Left ventricle myocardium superior (tissue), 1 donor: ENCODE measurements at regions not wholly inside any gene's neighbourhood (a gene's known extent, or its start where the extent isn't known, plus 50 kb on each side); places are given as distances from the start of the nearest gene placed in this dataset.

Source experiments
- ATAC-seq: fragments of 200-7000 bp; cut with Tn5 transposase; one replicate; pipeline ENCODE4 v1.9.1; 2020; ENCODE audit warnings: mild to moderate bottlenecking, moderate library complexity
- DNase-seq: peaks from one replicate; pipeline ENCODE4 v3.0.0-alpha.2; 2020
- intact Hi-C: fragments of 100-400 bp; cut with micrococcal nuclease; formaldehyde crosslinking; loops from one replicate; pipeline ENCODE4 v1.11.0; 2022
- donor health status: DM: no; HTN: yes; CAD: no; lungs with severe emphysema.

DNA sequence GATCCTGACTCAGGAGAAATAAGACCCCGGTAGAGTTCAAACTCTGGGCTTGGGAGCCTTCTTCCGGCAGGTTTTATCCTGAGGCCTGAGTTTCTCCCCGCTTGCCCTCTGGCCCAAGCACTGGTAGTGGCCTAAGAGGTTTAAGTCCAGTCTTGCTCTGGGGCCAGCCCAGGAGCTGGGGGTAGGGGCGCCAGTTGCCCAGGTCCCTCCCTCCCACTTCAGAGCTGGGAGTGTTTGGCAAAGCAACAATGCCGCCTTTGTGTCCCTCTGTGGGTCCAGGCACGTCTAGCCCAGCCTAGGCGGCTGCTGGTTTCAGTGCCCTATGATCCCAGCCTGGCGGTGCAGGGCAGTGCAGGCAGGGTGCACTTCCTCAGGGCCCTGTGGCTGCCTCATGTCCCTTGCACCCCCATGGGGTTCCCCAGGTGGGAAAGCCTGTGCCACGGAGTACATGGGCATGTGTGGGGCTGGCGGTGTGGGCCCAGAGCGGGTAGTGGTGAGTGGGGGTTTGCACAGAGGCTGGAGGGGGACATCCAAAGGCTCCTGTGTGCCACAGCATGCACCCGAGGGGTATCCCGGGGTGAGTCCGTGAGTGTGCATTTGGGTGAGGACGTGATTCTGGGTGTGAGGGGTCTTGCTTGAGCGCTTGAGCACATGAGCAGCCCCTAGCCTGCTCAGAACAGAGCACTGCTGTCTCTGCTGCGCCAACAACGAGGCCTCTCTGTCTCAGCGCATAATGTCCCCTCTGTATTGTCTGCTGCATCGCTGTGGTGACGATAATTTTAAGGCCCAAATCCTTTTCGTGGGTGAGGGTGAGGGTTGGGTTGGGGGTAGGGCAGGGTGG, 61.7 kb upstream of the PSD2 start:
- no peak for DNase-seq
- intact Hi-C loops = no loop called here
- ATAC-seq = peak; percentile 58

DNA sequence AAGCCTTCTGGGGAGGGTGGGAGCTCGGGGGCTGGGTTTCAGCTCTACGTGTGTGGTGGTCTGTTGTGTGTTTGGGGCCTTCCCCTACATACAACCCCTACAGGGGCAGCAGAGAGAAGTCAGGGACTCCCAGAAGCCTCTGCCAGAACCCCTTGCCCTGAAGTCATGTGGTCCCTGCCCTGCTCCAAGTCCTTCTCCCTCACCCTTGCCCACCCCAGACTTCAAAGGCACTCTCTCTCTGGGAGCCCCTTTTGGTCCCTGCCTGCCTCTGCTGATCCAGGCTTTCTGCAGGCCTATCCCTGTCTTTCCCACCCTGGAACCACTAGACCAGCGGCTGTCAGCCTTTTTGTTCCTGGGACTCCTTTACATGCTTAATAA, 61.1 kb upstream of the PSD2 start:
- DNase-seq = no peak
- no peak for ATAC-seq
- intact Hi-C loops = no loop called here

DNA sequence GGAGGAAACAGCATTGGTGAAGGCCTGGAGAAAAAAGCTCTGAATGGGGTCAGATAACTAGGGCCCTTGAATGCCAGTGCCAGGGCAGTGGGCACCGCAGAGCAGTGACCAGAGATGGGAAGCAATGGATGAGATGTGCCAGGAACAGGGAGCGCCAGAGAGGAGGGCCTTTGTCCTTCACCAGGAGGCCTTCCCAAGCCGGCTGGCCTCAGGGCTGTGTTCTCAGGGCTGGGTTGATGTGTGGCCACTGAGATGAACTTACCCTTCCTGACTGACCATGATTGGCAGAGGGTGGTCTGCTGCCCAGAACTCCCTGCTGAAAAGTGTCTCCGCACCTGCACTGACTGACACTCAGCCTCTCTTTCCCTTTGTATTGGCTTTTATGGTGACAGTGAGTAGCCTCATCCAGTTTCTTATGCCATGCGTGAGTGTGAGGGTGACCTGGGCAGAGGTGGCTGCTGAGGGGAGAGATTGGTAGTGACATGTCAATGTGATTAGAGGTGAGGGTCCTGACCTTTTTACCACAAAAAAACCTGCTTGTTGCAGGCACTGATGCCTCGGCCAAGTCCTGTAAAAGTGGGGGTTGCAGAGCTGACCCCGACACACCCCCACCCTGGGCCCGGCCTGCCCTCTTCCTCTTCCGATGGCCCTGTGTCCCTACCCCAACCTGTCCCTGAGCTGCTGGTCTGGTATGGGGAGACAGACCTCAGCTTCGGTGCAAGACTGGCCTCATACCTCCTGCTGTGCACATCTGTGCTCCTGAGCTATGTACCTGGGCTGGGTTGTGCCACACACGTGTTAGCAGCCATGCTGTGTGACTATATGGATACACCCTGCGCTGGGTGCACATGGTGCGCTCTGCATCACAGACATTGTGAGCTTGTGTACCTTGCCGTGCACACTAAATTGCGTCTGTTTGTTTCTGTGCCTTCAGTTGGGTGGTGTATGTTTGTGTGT, 57.1 kb upstream of the PSD2 start:
- ATAC-seq (no peak), DNase-seq (no peak)

DNA sequence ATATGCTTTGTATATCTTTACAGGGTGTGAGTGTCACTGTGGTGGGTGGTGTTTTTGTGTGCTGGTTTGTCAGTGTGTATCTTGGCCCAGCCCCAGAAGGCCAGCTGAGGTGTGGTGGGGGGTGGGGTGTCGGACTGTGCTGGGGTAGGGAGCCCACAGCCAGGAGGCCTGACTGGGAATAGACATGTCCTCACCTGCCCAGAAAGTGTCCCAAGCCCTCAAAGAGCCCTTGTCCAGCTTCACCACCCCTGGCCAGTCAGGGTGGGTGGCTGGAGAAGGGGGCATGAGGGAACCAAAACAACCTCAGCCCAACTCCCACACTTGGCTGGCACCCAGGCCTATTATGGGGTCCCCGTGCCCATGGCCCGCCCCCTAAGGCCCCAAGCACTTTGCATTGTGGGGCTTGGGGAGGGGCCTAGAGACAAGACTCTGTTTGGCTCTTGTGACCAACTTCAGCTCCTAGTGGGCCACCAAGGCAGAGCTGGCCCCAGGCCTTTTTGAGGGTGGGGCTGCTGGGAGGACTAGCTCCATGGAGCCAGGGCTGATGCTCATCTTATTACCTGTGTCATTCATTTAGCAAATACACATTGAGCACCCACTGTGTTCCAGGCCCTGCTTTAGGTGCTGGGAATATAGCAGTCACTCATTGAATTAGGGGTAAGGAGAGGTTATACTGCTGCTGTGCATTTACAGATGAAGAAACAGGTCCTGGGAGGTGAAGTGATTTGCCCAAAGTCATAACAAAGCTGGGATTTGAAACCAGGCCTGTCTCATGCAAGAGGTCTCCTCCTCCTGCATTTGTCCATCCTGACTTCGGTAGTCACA, 56.2 kb upstream of the PSD2 start:
- intact Hi-C loops = no loop called here
- ATAC-seq = no peak
- DNase-seq = no peak

More for the DNA sequence above, 57.1 kb upstream of the PSD2 start:
- intact Hi-C loops = no loop called here

DNA sequence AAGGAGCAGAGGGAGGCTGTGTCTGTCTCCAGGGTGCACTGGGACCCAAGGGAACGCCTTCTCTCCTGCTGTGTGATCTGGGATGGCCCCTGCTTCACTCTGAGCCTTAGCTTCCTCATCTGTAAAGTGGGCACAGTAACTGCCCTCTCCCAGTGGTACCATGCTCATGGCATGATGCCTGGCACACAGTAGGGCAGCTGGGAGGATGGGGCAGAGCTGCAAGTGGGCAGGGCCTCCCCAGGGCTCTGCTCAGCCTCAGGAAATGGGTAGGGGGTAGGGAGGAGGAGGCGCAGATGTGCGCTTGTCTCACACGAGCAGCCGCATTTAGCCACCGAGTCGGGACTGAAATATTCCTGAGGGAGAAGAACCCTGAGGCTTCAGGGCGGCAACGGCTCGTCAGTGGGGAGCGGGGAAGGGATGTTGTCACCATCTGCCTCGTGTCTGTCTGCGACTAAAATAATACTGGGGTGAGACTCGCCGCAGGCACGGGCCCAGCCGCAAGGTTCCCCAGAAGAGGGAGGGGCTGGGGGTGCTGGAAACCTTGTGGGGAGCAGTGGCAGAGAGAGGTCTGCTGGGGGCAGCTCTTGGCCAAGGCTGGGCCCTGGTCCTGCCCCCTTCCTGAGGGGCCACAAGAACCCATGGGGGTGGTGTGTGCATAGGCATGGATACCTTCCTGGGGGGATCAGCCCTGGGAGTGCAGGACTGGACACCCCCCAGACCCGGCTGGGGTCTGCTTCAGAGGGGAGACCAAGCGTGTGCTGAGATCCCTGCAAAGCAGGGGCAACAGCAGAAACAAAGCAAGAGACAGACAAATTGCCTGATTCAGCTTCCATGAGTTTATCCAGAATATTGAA, 55.2 kb upstream of the PSD2 start:
- no peak for ATAC-seq
- intact Hi-C loops = no loop called here
- DNase-seq = no peak

DNA sequence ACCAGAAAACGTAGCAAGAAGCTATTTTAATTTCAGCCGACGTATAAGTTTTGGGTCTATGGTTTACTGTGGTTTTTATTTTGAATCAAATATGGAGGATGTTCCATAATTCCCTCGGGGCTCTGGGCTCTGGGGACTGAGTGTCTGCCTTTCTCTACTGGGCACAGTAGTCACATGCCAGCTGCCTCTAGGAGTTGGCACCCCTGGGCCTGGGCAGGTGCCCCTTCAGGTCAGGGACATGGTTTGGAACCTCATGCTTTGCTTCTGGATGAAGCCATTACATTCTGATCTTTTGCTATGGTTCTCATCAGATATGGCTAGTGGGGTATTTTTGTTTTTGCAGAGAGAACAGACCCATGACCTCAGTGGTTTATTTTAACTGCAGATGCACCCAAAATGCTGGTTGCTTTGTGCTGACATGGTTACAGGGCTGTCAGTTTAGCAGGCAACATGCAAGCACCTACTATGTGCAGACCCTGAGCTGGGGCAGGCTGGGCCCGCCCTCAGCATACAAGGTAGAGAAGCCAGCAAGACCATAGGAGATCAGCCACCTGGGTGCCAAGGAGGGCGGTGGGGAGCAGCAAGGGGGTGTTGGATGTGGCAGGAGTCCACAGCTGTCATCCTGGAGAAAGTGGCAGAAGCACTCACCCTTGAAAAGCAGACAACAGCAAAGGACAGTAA, 54.5 kb upstream of the PSD2 start:
- ATAC-seq (no peak), DNase-seq (no peak)
- intact Hi-C loops = no loop called here

DNA sequence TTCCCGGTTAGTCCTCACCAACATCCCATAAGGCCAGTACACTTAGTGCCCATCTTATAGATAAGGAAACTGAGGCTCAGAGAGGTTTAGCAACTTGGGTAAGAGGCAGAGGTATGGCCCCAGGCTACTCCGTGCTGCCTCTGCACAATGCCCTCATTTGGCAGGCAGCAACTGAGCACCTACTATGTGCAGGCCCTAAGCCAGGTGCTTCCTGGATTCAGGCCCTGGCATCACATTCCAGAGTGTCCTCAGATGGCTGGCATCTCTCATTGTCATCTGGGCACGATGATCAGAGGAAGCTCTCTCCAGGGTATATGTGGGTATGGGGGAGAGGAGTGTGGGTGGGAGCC, 53.8 kb upstream of the PSD2 start:
- no peak for ATAC-seq
- no peak for DNase-seq
- intact Hi-C loops = no loop called here

DNA sequence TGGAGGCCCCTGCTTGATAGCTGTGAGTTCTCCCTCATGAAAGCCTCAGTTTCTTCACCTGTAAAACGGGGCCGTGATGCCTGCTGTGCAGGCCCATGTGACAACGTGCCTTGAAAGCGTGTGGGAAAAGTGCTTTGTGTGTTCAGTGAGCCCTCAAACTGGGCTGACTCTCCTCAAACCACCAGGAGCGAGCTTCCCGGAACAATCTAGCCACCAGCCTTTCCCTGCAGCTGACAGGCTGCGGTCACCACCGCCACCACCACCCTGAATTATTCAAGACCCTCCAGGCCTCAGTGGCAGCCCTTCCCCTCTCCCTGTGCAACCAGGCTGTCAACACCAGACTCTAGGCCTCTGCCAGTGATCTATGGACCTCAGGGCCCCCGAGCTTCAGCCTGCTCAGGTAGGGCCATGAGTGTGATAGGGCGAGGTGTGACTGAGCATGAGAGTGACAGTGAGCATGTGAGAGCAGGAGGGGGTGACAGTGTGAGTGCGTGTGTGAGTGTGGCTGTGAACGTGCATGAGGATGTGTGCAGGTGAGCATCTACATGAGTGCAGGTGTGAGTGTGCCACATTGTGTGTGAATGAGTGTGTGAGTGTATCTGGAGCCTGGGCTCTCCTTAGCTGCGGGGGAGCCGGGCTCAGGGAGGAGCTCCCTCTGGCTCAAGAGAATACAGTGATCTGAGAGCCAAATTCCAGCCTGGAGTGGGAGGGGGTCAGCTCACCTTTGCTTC, 53.3 kb upstream of the PSD2 start:
- intact Hi-C loops = no loop called here
- DNase-seq = no peak
- ATAC-seq = no peak

DNA sequence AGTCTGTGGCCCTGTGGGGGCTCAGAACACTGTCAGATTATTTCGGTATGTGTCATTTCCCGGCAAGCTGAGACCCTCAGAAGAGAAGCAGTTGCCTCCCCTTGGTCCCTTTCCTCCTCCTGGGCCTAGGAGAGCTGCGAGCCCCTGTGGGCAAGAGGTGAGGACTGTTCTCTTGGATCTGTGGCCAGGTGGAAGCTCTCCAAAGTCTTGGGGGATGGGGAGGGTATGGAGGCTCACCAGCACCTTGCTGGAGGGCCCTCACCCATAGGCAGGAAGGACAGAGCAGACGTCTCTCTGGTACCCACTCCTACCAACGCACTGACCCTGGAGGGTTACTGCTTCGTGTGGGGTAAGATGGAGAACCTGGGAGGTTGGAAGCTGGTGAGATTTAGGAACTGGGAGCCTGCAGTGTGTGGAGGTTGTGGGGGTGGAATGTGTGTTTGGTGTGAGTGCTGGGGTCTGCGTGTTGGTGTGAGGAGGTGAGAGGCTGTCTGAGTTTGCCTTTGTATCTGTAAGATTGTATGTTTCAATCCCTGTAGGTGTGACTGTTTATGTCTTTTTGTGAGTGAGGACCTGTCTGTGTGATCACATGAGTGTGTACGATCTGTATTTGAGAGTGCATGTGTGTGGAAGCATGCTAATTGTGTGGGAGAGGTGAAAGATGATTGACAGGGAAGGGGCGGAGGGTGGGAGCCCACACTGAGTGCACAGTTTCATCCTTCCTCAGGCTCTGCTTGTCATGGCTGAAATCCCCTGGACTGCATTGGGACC, 52.4 kb upstream of the PSD2 start:
- ATAC-seq = no peak
- intact Hi-C loops = no loop called here
- no peak for DNase-seq

DNA sequence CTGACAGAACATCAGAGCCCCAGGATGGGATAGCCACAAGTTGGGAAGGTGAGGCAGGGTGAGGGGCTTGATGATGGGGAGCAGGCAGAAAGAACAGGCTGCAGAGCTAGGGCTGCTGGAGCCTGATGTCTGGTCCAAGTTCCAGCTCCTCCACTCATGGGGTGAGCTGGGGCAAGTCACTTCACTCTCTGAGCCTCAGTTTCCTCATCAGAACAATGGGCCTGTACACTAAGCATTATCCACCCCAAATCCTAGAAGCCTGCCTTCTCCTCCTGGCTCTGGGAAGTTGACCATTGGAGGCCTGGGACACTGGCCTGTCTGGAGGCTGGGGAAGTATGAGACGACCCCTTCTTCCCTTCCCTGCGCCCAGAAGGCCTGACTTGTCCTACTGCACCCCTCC, 51.8 kb upstream of the PSD2 start:
- ATAC-seq (no peak), DNase-seq (no peak)
- intact Hi-C loops = no loop called here

DNA sequence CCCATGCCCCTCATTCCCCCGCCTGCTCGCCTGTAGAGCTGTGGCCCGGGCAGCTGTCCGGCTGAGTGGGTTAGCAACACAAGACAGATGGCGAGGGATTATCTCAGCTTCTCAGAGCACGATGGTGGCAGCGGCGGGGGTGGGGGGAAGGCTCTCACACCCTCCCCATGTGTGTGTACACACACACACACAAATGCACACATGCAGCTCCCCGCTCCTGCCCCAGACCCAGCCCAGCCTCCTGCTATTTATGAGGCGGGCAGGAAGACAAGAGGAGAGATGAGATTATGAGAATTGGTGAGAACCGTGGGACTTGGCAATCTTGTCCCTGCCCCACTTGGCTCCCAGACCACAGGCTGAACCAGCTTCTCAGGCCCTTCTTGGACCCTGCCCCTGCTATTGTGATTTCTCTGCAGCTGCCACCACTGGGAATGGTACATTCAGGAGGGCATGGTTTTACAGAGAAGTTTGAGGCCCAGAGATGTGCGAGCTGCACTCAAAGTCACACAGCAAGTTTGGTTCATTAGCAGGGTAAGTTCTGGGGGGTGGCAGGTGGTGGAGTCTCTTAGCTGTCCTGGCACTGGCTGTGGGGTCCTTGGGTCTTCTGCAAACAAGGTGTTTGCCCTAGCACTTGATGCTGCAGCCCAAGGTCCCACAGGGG, 51.0 kb upstream of the PSD2 start:
- intact Hi-C loops = no loop called here
- DNase-seq (no peak), ATAC-seq (no peak)

DNA sequence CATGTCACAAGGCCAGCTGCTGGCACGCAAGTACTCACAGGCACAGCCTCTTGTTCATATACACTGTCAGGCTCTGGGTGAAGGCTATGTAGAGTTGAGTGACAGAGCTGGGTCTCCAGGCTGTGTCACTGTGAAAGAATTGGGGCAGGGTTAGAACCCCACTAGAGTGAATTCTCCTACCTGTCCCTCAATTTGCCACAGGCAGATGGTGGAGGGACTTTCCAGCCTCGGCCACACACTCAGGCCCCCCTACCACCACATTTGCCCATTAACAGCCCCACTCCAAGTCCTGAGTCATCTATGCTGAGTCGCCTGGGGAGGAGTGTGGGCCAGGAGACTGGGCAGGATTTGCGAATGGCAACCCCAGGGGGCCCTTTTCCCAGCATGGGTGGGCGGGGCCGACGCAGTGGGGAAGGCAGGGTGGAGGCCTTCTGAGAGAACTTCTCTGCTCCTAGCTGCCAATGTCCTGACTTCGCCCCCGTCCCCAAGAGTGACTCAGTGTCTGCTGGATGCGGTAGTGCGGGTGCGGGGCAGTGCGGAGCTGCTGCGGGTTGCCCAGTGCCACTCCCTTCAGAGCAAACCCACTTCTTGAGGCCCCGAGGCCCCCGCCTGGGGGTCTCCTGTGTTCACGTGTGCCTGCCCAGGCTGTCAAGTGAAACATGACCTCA, 50.3 kb upstream of the PSD2 start:
- peak; percentile 31 for ATAC-seq
- intact Hi-C loops = no loop called here
- DNase-seq = peak; percentile 56

DNA sequence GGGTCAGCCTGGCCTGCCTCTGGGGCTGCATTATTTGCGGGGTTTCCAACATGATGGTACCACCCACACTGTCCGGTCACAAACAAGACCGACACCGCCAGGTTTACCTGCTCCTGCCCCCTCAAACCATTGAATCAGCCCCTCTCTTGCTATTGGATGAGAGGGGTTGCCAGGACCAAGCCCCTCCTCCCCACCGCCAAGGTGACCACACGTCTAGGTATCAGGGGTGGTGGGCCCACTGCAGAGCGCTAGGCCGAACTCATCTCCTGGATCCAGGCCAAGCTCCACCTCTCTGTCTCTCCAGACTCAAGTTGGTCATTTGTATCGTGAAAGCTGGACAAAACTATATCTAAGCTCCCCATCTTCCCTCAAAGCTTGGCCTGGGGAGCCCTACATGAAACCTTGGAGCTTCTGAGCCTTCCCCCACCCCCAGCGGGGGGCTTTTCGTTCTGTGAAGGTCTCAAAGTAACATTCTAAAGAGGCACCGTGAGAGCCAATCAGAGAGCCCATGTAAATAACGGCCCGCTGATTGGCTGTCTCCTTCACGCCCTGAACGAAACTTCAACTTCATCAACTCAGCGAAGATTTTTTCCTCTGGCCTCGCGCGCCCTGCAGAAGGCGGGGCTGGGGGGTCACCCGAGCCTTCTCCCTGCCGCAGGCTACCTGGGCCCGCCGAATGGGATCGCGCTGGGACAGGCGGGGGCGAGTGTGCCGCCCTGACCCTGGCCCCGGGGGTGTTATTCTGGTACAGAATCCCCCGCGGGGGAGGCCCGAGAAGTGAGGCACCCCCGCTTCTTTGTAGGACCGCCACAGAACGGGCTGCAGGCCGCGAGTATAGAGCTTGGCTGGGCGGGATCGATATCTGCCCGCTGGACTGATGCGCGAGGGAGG, 49.6 kb upstream of the PSD2 start:
- intact Hi-C loops = no loop called here
- peak; percentile 69 for DNase-seq

More for the DNA sequence above, 49.6 kb upstream of the PSD2 start:
- ATAC-seq = peak; percentile 83
